Fibroblast of pulmonary artery (primary cell): ENCODE measurements at regions not wholly inside any gene's neighbourhood (a gene's known extent, or its start where the extent isn't known, plus 50 kb on each side); places are given as distances from the start of the nearest gene placed in this dataset.

Source experiments
- DNase-seq: peaks from one replicate; pipeline ENCODE4 v3.0.0-alpha.2; 2010; ENCODE audit warnings: low read depth
- H3K4me3 ChIP-seq: replicated peaks from 2 replicates; pipeline ENCODE4 v1.5.1; 2011; ENCODE audit warnings: low read depth, mild to moderate bottlenecking, control low read depth, low read length, moderate library complexity
- CTCF ChIP-seq: IDR thresholded peaks from 2 replicates; pipeline ENCODE4 v1.5.1; 2011; ENCODE audit warnings: mild to moderate bottlenecking, control low read depth, low read length, inconsistent platforms; ENCODE audit errors: missing control alignments

- TF ChIP-seq CTCF = no peak
- H3K4me3 ChIP-seq = no peak overlapping the region
- DNase-seq = no peak
Measured at GRCh38 chr5:164364237-164365208, 859.1 kb downstream of the MAT2B start.

- H3K4me3 ChIP-seq = no peak overlapping the region
- no peak for DNase-seq
- TF ChIP-seq CTCF = no peak
Measured at GRCh38 chr5:164370841-164371240, 865.4 kb downstream of the MAT2B start.

GRCh38 chr5:164372892-164373291 lies 867.5 kb downstream of the MAT2B start:
- no peak for TF ChIP-seq CTCF
- no peak for DNase-seq
- H3K4me3 ChIP-seq = no peak overlapping the region

- no peak overlapping the region for H3K4me3 ChIP-seq
- TF ChIP-seq CTCF = no peak
Measured at GRCh38 chr5:164373876-164374275, 868.5 kb downstream of the MAT2B start.

GRCh38 chr5:164375051-164375450 lies 869.6 kb downstream of the MAT2B start:
- TF ChIP-seq CTCF = no peak
- peak; percentile 17 for DNase-seq
- no peak overlapping the region for H3K4me3 ChIP-seq

More at GRCh38 chr5:164373876-164374275, 868.5 kb downstream of the MAT2B start:
- DNase-seq = no peak

- no peak for TF ChIP-seq CTCF
- DNase-seq = no peak
- H3K4me3 ChIP-seq = no peak overlapping the region
Measured at GRCh38 chr5:164376843-164377242, 871.4 kb downstream of the MAT2B start.
